ENCODE measurements at regions not wholly inside any gene's neighbourhood (a gene's known extent, or its start where the extent isn't known, plus 50 kb on each side); places are given as distances from the start of the nearest gene placed in this dataset.

GRCh38 chr4:181690498-181690897, 552.7 kb upstream of the TENM3 start:
- 16% methylated on average over 2 of the region's 2 CpGs for WGBS
- no peak for DNase-seq (ENCODE audit: low spot score in 2 of 2)
- Histone ChIP-seq H3K27ac (no peak overlapping the region), H3K27me3 (no peaks in the 10 kb centered on the region), H3K9me3 (no peaks in the 10 kb centered on the region), H3K4me3 (no peak overlapping the region), H3K36me3 (no peaks in the 10 kb centered on the region), H3K4me1 (no peaks in the 10 kb centered on the region)
- TF ChIP-seq EP300 (IDR thresholded peaks at IDR 0.05) (no peak), POLR2A (IDR thresholded peaks at IDR 0.05) (no peak), POLR2AphosphoS5 (IDR thresholded peaks at IDR 0.05) (no peak), CTCF (IDR thresholded peaks at IDR 0.05) (no peak)

GRCh38 chr4:181692965-181693364, 550.2 kb upstream of the TENM3 start:
- Histone ChIP-seq H3K9me3 (no peaks in the 10 kb centered on the region), H3K4me3 (no peak overlapping the region), H3K36me3 (no peaks in the 10 kb centered on the region), H3K27me3 (no peaks in the 10 kb centered on the region), H3K4me1 (no peaks in the 10 kb centered on the region), H3K27ac (no peak overlapping the region)
- DNase-seq (ENCODE audit: low spot score in 2 of 2): no peak
- 85% methylated on average over 5 of the region's 5 CpGs for WGBS
- TF ChIP-seq POLR2A (IDR thresholded peaks at IDR 0.05): no peak
- no peak for TF ChIP-seq POLR2AphosphoS5 (IDR thresholded peaks at IDR 0.05)
- no peak for TF ChIP-seq EP300 (IDR thresholded peaks at IDR 0.05)
- no peak for TF ChIP-seq CTCF (IDR thresholded peaks at IDR 0.05)

GRCh38 chr4:181693517-181693916, 549.7 kb upstream of the TENM3 start:
- Histone ChIP-seq H3K36me3 (no peaks in the 10 kb centered on the region), H3K4me3 (no peak overlapping the region), H3K4me1 (no peaks in the 10 kb centered on the region), H3K27me3 (no peaks in the 10 kb centered on the region), H3K27ac (no peak overlapping the region), H3K9me3 (no peaks in the 10 kb centered on the region)
- 75% methylated on average over 7 of the region's 7 CpGs for WGBS
- no peak for DNase-seq (ENCODE audit: low spot score in 2 of 2)
- TF ChIP-seq POLR2AphosphoS5 (IDR thresholded peaks at IDR 0.05) (no peak), POLR2A (IDR thresholded peaks at IDR 0.05) (no peak)

GRCh38 chr4:181698221-181698620, 545.0 kb upstream of the TENM3 start:
- no peak for DNase-seq (ENCODE audit: low spot score in 2 of 2)
- Histone ChIP-seq H3K36me3 (no peaks in the 10 kb centered on the region), H3K27me3 (no peaks in the 10 kb centered on the region), H3K27ac (no peak overlapping the region), H3K9me3 (no peaks in the 10 kb centered on the region), H3K4me1 (no peaks in the 10 kb centered on the region), H3K4me3 (no peak overlapping the region)
- WGBS: 73% methylated on average over 1 of the region's 1 CpG
- TF ChIP-seq POLR2AphosphoS5 (IDR thresholded peaks at IDR 0.05) (no peak), EP300 (IDR thresholded peaks at IDR 0.05) (no peak), CTCF (IDR thresholded peaks at IDR 0.05) (no peak), POLR2A (IDR thresholded peaks at IDR 0.05) (no peak)

- Histone ChIP-seq H3K4me1 (no peaks in the 10 kb centered on the region), H3K4me3 (no peak overlapping the region), H3K36me3 (no peaks in the 10 kb centered on the region), H3K9me3 (no peaks in the 10 kb centered on the region), H3K27ac (no peak overlapping the region), H3K27me3 (no peaks in the 10 kb centered on the region)
- no peak for TF ChIP-seq CTCF (IDR thresholded peaks at IDR 0.05)
- TF ChIP-seq POLR2A (IDR thresholded peaks at IDR 0.05): no peak
- no peak for TF ChIP-seq EP300 (IDR thresholded peaks at IDR 0.05)
- WGBS: 67% methylated on average over 5 of the region's 5 CpGs
- DNase-seq (ENCODE audit: low spot score in 2 of 2): no peak
Observed at GRCh38 chr4:181701214-181701613, 542.0 kb upstream of the TENM3 start.

GRCh38 chr4:181701894-181702293, 541.3 kb upstream of the TENM3 start:
- DNase-seq (ENCODE audit: low spot score in 2 of 2): no peak
- TF ChIP-seq POLR2AphosphoS5 (IDR thresholded peaks at IDR 0.05): no peak
- TF ChIP-seq POLR2A (IDR thresholded peaks at IDR 0.05): no peak
- TF ChIP-seq CTCF (IDR thresholded peaks at IDR 0.05): no peak
- no peak for TF ChIP-seq EP300 (IDR thresholded peaks at IDR 0.05)

More at GRCh38 chr4:181701894-181702293, 541.3 kb upstream of the TENM3 start:
- Histone ChIP-seq H3K27ac (no peak overlapping the region), H3K9me3 (peaks cover 3% of the 10 kb centered on the region), H3K4me1 (no peaks in the 10 kb centered on the region), H3K4me3 (no peak overlapping the region), H3K27me3 (no peaks in the 10 kb centered on the region), H3K36me3 (no peaks in the 10 kb centered on the region)
- WGBS: 87% methylated on average over 9 of the region's 9 CpGs
